ENCODE measurements at regions not wholly inside any gene's neighbourhood (a gene's known extent, or its start where the extent isn't known, plus 50 kb on each side); places are given as distances from the start of the nearest gene placed in this dataset.

DNA sequence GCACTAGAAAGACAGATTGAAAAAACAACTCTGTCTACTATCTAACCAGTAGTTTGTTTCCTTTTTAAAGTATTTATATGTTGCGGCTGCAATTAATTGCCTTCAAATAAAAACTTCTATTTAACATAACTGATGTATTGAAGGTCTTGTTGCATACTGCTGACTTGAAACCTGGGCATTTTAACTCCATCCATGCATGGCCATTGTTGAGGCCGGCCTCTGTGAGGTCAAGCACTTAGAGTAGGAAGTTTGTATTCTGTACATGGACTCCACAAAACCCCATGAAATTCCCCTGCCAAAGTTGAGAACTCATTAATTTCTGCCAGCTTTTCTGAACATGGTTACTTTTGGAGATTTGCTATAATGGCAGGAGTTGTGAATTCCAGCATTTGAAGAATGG lies 150.6 kb downstream of the GAS1 start:
- DNase-seq (ENCODE audit: low read depth in 1 of 2, low spot score in 1 of 2) = no peak

DNA sequence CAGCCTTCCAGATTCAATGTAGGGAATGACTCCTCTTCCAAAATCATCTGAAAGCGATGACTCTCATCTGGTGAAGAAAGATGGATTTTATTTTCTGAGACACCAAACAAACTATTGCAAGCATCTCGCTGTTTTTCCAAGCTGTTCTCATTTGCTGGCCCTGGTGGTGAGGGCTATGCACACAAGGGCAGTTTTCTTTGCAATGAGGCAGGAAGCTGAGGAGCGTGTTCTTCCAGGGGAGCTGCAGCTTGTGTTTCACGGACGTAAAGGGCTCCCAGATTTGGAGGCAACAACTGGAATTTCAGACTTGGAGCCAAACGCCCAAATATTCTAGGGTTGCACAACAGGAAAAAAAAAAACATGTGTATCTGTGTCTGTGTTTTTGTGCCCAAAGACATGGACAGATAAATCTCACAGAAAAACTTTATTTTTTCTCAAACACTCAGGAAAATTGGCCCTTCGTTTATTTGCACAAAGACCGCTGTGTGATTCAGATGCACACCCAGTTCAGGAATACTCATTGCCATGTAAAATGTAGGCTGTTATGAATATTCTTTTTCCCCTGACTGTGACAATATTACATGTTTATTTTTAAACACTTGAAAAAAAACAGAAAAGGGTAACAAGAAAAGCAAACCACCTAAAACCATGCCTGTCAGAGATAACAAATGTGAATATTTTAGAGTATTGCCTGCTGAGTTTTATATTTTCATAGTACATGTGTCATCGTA lies 151.3 kb downstream of the GAS1 start:
- DNase-seq (ENCODE audit: low read depth in 1 of 2, low spot score in 1 of 2) = no peak

DNA sequence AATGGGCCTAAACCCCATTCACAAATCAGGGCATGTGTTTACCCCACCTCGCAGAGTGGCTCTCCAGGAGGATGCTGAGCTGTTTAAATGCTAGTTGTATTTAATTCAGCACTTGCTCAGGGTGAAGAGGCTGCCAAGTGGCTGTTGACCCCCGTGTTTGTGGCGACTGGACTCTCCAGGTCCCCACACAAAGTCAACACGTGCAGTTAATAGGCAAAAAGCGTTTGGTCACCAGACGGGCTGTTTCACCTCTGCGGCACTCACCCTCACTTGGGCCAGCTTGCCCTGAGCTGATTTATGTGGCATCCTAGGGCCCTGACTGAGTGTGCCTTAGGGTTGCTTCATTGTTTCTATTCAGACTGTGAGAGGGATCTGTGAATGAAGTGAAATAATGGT lies 152.3 kb downstream of the GAS1 start:
- DNase-seq (ENCODE audit: low read depth in 1 of 2, low spot score in 1 of 2) = no peak

DNA sequence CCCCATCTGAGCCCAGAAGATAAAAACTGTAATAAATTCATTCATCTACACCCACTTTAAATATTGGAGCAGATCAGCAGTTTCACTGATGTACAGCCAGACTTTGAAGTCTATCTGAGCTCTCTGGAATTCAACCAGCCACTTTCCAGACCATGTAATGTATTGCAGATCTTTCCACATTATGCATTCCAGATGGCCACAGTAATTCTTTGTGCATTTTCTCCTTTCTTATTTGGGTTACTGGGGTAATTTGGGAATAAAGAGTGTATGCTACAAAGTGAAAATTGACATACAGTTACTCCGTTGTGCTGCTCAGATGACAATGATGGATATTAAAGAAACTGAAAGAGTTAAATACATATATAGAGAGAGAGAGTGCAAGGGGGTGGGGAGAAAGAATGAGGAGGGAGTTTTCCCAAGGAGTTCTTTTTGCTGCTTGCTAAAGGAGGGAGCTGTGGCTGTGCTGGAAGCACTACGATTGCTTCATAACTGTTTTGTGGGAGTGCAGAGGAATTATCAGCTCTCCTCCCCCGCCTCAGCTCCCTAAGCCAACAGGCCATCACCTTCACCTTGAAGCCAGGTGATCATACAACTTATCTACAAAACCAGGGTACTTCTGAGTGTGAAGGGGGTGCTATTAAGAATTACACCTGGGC lies 152.8 kb downstream of the GAS1 start:
- DNase-seq (ENCODE audit: low read depth in 1 of 2, low spot score in 1 of 2) = no peak

DNA sequence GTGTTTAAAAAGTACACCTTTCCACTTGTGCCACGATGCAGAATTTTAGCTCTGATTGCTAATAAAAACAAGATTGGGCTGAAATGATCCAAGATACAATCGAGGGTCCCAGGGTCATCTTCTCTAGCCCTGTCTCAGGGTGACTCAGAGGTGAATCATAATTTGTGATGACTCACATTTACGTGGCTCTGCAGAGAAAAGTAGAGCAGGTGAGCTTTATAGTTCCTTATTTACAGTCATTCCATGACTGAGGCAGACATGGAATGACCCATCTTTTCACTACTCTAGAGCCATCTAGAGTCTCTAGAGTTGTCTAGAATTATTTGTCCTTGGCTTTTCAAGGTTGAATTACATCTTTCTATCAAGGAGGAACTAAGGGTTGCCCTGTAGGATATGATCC lies 155.2 kb downstream of the GAS1 start:
- DNase-seq (ENCODE audit: low read depth in 1 of 2, low spot score in 1 of 2) = no peak

DNA sequence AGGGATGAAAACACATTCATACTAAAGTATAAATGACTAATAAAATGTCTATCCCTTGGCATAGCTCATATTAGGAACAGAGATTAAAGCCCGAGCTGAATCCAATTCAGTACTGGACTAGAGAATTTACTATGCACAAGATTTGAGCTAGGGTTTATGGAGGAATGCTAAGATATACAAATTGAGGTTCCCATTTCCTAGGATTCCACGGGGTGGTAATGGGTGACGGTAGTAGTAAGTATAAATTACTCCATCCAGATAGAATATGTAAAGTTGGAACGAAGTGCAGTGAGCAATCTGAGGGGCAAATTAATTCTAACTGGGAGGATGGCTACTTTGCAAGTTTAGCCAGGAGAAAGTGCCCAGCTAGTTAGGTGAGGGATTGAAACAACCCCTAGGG lies 156.5 kb downstream of the GAS1 start:
- DNase-seq (ENCODE audit: low read depth in 1 of 2, low spot score in 1 of 2) = no peak

DNA sequence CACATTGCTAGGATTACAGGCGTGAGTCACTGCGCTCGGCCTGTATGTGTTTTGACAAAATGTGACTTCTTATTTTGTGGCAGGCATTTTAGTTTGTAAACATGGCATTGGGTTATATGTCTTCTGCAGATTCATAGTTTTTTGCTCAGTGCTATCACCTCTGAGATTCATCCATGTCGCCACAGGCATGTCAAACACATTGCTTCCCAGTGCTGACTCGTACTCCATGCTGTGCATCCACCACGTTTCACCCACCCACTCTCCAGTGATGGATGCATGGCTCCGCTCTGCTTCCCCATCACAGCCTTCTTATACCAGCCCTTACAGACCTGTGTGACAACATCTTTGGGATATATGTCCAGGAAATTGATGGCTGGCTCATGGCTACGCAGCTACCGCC lies 158.8 kb downstream of the GAS1 start:
- no peak for DNase-seq (ENCODE audit: low read depth in 1 of 2, low spot score in 1 of 2)

DNA sequence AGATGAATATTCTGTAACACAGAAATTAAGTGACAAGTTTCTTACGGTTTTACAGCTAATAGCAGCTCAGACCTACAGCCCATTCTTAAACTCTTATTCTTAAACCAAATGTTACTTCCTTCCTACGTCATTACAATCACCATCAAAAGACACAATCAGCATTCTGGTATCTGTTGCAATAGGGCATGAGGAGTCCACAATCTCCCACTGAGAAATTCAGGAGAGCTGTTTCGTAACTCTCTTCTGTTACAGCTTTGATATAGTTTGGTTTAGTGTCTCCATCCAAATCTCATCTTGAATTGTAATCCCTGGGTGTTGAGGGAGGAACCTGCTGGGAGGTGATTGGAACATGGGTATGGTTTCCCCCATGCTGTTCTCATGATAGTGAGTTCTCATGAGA lies 163.4 kb downstream of the GAS1 start:
- DNase-seq (ENCODE audit: low read depth in 1 of 2, low spot score in 1 of 2) = no peak

DNA sequence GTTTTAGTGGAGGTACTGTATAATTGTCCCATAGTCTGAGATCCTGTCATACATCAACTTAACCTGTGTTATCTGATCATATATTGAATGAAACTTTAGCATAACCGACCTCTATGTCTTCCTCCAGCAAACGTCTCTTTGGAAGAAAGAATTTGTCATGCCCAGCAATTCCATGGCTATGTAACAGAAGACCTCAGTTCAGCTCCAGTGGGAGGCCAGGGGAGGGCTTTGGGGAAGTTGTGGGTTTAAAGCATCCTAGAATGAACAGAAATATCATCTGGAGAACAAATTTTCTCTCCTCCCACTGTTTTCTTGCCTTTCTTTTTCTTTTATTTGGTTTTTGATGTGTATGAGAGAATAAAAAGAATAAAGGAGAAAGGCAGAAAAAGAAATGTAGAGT lies 164.5 kb downstream of the GAS1 start:
- DNase-seq (ENCODE audit: low read depth in 1 of 2, low spot score in 1 of 2) = no peak

DNA sequence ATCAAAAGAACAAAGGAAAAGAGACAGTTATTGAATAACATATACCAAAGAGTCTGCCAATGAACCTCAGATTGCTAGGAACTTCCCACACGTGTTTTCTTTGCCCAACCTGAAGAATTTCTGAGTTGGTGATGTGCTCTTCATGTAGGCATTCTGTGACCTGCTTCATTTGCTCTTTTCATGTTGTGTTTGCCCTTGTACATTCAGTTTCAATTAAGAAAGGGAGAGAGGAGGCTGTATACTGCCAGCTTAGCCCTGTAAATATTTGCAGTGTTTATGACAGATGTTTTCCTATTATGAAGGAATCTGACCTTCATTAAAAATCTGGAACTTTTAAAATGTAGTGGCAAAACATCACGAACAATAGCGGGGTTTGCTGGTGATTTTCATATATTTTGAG lies 168.5 kb downstream of the GAS1 start:
- no peak for DNase-seq (ENCODE audit: low read depth in 1 of 2, low spot score in 1 of 2)

DNA sequence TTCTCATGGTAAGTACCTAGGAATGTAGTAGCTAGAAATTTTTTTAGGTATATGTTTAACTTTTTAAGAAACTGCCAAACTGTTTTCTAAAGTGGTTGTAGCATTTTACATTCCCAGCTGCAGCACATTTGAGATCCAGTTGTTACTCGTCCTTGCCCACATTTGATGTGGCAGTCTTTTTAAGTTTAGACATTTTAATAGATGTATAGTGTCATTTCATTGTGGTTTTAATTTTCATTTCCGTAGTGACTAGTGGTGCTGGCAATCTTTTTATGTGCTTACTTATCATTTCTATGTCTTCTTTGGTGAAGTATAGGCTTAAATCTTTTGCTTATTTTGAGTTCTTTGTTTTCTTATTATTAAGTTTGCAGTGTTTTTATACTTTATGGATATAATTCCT lies 171.6 kb downstream of the GAS1 start:
- DNase-seq (ENCODE audit: low read depth in 1 of 2, low spot score in 1 of 2) = no peak

DNA sequence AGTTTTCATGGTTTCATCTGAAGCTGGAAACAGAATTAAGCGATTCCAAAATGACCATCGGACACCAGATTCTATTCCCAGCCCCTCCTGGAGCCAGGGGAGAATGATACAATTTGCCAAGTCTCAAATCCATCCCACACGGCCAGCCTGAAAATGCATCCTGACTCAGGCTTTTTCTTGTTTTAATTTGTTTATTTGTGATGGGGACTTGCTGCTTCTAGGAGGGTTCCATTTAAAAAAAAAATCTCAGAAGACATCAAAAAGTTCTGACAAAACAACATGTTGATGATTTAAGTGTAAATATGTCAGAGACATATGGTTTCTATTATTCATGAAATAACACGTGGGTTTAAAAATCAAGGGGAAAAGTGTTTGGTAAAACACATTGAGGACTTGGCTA lies 173.2 kb downstream of the GAS1 start:
- DNase-seq (ENCODE audit: low read depth in 1 of 2, low spot score in 1 of 2) = no peak

DNA sequence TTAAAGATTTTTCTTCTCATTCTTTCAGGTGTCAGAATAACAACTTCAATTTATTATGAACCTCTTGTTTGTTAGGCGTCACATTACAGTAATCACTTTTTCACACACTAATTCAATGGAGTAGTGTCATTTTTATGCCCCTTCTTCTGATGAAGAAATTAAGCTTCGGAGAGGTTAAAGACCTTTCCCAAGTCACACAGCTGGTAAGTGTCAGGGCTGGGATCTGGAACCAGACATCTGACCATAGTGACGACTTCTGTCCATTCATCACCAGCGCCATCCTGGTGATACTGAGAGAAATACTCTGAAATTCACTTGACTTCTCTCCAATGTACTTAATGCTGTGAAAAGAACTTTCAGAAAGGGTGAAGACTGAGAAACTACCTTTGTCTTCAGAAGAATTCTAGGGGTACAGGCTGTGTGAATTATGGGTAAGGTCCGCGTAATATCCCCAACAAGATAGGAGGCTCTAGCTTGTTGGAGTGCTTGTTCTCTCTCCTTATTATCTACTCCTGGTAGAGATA lies 173.8 kb downstream of the GAS1 start:
- DNase-seq (ENCODE audit: low read depth in 1 of 2, low spot score in 1 of 2) = no peak

DNA sequence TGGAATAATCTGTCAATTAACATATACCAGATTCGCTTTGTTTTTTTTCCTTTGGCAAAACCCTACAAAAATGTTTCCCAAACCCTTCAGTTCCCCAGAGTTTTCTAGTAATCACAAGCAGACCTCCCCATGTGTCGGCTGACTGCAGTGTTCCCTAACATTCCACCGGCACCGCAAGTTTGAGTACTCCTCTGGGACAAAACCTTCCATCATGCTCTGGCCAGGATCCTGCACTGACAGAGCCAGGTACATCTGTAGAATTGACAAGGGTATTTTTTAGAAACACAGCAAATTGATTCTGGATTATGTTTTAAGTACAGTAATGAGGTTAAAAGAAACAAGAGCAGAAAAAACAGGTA lies 174.7 kb downstream of the GAS1 start:
- DNase-seq (ENCODE audit: low read depth in 1 of 2, low spot score in 1 of 2) = no peak

DNA sequence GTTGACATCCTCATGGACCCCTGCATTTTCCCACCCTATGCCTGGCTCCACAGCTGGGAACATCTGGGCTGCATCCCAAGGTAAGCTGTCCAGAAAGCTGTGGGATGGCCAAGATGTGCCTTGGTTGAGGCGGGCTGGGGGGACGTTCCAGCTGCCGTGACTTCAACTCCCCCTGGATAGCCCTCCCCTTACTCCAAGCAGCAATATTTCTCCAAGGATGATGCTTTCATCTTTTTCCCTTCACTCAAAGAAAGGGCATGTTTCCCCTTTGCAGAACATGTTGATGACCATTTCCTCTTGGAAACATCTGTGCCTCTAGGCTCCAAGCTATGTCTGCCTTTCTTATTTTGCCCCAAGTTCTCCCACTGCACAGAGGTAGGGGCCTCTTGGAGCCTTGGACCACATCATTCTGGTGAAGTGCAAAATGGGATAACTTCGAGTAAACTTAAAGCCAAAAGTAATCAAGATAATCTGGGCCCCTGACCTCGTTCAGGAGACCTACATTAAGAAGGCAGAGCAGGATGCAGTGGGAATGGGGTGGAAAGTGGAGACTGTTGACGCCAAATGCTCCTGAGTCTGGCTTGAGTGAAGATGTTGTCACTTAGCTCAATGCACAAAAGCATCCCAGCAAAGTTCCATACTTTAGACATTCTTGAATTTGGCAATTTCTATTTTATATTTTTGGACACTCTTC lies 175.2 kb downstream of the GAS1 start:
- DNase-seq (ENCODE audit: low read depth in 1 of 2, low spot score in 1 of 2) = no peak

DNA sequence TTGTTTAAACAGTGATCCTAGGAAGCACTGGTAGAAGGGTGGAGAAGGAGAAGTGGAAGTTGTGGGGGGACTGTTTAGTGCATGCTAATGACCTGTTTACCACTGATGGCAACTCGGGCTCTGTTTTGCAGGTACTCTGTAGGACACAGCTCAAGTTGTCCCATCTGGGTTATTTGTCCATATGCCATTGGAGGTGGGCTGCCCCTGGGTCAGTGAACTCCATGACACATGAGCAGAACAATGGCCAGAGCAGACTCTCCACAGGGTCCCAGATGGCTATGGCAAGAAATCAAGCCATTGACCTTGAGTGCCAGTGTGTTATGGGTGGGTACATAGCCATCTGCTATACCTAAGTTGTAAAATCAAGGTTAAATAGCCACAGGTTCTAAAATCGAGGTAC lies 175.9 kb downstream of the GAS1 start:
- no peak for DNase-seq (ENCODE audit: low read depth in 1 of 2, low spot score in 1 of 2)

DNA sequence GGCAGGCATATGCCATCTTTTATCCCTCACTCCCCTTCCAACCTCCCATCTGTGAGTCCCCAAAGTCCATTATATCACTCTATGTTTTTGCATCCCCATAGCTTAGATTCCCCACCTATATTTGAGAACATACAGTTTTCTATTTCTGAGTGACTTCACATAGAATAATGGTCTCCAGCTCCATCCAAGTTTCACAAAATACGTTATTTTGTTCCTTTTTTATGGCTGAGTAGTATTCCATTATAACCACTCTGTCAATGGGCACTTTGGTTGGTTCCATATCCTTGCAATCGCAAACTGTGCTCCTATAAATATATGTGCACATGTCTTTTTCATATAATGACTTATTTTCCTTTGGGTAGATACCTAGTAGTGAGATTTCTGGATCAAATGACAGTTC lies 178.6 kb downstream of the GAS1 start:
- no peak for DNase-seq (ENCODE audit: low read depth in 1 of 2, low spot score in 1 of 2)

DNA sequence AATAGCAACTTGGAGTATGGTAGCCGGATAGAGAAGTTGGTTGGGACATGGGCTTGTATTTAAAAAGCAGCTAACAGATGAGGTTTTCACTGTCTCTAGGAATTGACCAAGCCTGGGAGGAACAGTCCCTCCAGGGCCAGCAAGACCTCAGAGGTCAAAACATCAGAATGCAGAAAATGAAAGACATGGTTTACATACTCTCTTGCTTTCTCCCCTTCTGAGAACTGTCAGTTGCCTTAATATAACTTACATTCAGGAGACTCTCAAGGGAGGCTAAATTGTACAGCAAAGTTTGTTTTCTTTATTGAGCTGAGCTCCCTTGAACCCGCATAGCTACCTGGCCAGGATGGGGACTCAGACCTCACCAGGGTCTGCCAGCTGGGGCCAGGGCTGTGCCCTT lies 179.3 kb downstream of the GAS1 start:
- no peak for DNase-seq (ENCODE audit: low read depth in 1 of 2, low spot score in 1 of 2)

DNA sequence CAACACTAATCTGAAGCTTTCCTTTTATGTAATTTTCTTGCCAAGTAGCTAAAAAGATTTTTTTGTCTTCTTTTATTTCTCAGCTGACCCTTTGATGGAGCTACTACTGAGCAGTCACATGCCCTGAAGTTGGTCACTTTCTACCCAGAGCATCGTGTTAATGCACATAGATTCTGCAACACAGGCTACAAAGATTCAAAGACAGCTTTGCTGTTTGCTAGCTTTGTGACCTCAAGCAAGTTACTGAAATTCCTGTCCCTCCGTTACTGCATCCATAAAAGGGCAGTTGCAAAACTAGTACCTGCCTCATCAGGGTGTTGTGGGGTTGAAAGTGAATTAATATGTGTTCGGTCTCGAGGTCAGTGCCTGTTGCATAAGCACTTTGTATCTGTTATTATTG lies 179.9 kb downstream of the GAS1 start:
- DNase-seq (ENCODE audit: low read depth in 1 of 2, low spot score in 1 of 2) = no peak

DNA sequence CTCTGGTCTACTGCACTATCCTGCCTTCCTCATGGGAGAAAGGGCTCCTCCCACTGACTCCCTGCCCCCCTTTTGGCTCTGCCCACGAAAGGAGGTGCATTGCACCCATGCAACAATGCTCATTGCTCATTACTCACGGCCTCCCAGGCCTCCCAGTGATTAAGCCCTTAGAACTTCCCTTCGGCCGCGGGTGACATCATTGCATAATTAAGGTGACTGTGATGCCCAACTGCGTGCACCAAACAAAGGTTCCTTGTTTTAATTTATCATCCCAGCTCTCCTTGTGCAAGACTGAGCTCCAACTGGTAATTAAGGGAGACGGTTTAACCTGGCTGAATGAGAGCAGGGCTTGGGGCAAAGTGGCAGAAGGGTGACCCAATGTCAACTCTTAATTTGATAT lies 180.4 kb downstream of the GAS1 start:
- no peak for DNase-seq (ENCODE audit: low read depth in 1 of 2, low spot score in 1 of 2)

DNA sequence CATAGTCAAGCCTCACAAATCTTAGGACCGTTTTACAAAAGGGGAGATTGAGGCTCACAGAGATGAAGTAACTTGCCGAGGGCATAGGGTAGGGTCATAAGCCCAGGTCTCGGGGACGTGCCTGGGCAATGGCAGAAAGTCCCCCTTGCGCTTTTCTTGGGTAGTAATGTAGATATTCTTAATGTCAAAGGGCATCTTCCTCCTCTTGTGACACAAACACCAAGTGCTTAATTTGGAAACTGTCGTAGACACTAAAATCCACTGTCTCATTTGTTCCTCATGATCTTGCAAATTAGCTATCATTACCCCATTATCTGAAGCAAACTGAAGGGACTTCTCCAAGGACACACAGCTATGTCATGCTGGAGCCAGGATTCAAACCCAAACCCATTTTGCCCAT lies 180.8 kb downstream of the GAS1 start:
- no peak for DNase-seq (ENCODE audit: low read depth in 1 of 2, low spot score in 1 of 2)

DNA sequence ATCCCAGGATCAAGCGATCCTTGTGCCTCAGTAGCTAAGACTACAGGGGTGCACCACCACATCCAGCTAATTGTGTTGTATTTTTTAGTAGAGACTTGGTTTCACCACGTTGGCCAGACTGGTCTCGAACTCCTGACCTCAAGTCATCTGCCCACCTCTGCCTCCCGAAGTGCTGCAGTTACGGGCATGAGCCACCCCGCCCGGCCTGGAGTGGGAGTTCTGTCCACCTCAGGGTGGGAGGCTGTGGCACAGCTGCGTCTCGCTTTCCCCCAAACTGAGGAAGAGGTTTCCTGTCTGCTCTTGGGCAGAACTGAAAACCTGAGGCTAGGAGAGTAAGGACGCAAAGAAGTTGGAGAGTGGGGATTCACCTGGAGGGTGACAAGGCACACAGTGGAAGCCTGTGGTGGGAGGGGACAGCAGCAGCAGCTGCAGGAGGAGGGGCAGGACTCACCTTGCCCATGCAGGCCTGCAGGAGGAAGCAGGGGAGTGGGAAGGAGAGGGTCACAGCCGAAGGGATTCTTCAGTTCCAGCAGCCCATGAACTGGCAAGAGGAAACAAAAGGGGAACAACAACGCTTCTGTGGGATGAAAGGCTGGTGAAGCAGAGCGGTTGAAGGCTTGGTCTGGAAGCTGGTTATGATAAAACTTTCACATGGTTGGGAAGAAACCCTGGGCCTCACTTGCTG lies 181.4 kb downstream of the GAS1 start:
- DNase-seq (ENCODE audit: low read depth in 1 of 2, low spot score in 1 of 2) = no peak

All from activated CD4-positive, alpha-beta T cell treated with anti-CD3 and anti-CD28 coated beads, Interleukin-2, amount 50 U/mL, for 24 hours (primary cell).